ENCODE measurements at regions not wholly inside any gene's neighbourhood (a gene's known extent, or its start where the extent isn't known, plus 50 kb on each side); places are given as distances from the start of the nearest gene placed in this dataset.

- Histone ChIP-seq H3K4me3 (no peak overlapping the region), H3K9me3 (no peaks in the 10 kb centered on the region), H3K27me3 (replicated peaks; ENCODE audit: insufficient read depth) (no peaks in the 10 kb centered on the region), H3K27ac (no peak overlapping the region), H3K4me1 (ENCODE audit: control insufficient read depth in 1 of 2, low read depth in 2 of 2) (peaks cover 15 to 32% of the 10 kb centered on the region in 2 donors), H3K36me3 (no peaks in the 10 kb centered on the region)
- no peak for TF ChIP-seq CTCF (IDR thresholded peaks at IDR 0.05)
- no peak for DNase-seq (ENCODE audit: low spot score)
- ATAC-seq (ENCODE audit: insufficient number of reproducible peaks, low FRiP score, low read depth): no peak
Measured at GRCh38 chr11:130526846-130527245, 78.4 kb downstream of the ADAMTS15 start.

GRCh38 chr11:130527636-130528297, 79.3 kb downstream of the ADAMTS15 start:
- DNase-seq (ENCODE audit: low spot score): no peak
- Histone ChIP-seq H3K27ac (no peak overlapping the region), H3K36me3 (no peaks in the 10 kb centered on the region), H3K9me3 (no peaks in the 10 kb centered on the region), H3K27me3 (replicated peaks; ENCODE audit: insufficient read depth) (no peaks in the 10 kb centered on the region), H3K4me3 (no peak overlapping the region), H3K4me1 (ENCODE audit: control insufficient read depth in 1 of 2, low read depth in 2 of 2) (peaks cover 8 to 23% of the 10 kb centered on the region in 2 donors)
- TF ChIP-seq CTCF (IDR thresholded peaks at IDR 0.05): no peak
- ATAC-seq (ENCODE audit: insufficient number of reproducible peaks, low FRiP score, low read depth): no peak

- DNase-seq (ENCODE audit: low spot score): no peak
- no peak overlapping the region for H3K4me3 ChIP-seq
- ATAC-seq (ENCODE audit: insufficient number of reproducible peaks, low FRiP score, low read depth): no peak
- H3K27ac ChIP-seq: no peak overlapping the region
- TF ChIP-seq CTCF (IDR thresholded peaks at IDR 0.05): no peak
- H3K36me3 ChIP-seq: no peaks in the 10 kb centered on the region
- H3K9me3 ChIP-seq: no peaks in the 10 kb centered on the region
- H3K4me1 ChIP-seq (ENCODE audit: control insufficient read depth in 1 of 2, low read depth in 2 of 2): peaks cover 0 to 14% of the 10 kb centered on the region in 2 donors
- H3K27me3 ChIP-seq (replicated peaks; ENCODE audit: insufficient read depth): no peaks in the 10 kb centered on the region
Measured at GRCh38 chr11:130528298-130529261, 80.1 kb downstream of the ADAMTS15 start.

- Histone ChIP-seq H3K27me3 (replicated peaks; ENCODE audit: insufficient read depth) (no peaks in the 10 kb centered on the region), H3K9me3 (no peaks in the 10 kb centered on the region), H3K36me3 (no peaks in the 10 kb centered on the region), H3K4me3 (no peak overlapping the region), H3K4me1 (ENCODE audit: control insufficient read depth in 1 of 2, low read depth in 2 of 2) (peaks cover 0 to 7% of the 10 kb centered on the region in 2 donors), H3K27ac (no peak overlapping the region)
- TF ChIP-seq CTCF (IDR thresholded peaks at IDR 0.05): no peak
- DNase-seq (ENCODE audit: low spot score) (no peak), ATAC-seq (ENCODE audit: insufficient number of reproducible peaks, low FRiP score, low read depth) (no peak)
Measured at GRCh38 chr11:130529366-130529765, 80.9 kb downstream of the ADAMTS15 start.

GRCh38 chr11:130531061-130531460, 82.6 kb downstream of the ADAMTS15 start:
- Histone ChIP-seq H3K4me3 (no peak overlapping the region), H3K27me3 (replicated peaks; ENCODE audit: insufficient read depth) (no peaks in the 10 kb centered on the region), H3K36me3 (no peaks in the 10 kb centered on the region), H3K9me3 (no peaks in the 10 kb centered on the region), H3K27ac (no peak overlapping the region), H3K4me1 (ENCODE audit: control insufficient read depth in 1 of 2, low read depth in 2 of 2) (peaks cover 0 to 7% of the 10 kb centered on the region in 2 donors)
- no peak for TF ChIP-seq CTCF (IDR thresholded peaks at IDR 0.05)
- ATAC-seq (ENCODE audit: insufficient number of reproducible peaks, low FRiP score, low read depth) (no peak), DNase-seq (ENCODE audit: low spot score) (no peak)
